NCI-H510A treated with DMSO at 0.1 percent for 48 hours (cell line): ENCODE measurements at regions not wholly inside any gene's neighbourhood (a gene's known extent, or its start where the extent isn't known, plus 50 kb on each side); places are given as distances from the start of the nearest gene placed in this dataset.
"Not testable (repeated sequence)": the region's sequence is repeated elsewhere in the genome, so short reads cannot be mapped to it uniquely, and the experiment has no call there.

ENCODE experiments used
- DNase-seq: peaks from one replicate; lab custom pipeline; 2025; lab: John Stamatoyannopoulos, UW

GRCh38 chr5:100017520-100018262, 517.5 kb upstream of the FAM174A start:
- no peak for DNase-seq

GRCh38 chr5:100013305-100013704, 521.9 kb upstream of the FAM174A start:
- not testable (repeated sequence) for DNase-seq

- not testable (repeated sequence) for DNase-seq
These were observed 524.0 kb upstream of the FAM174A start for GRCh38 chr5:100011160-100011559.

- no peak for DNase-seq
These were observed 530.2 kb upstream of the FAM174A start for GRCh38 chr5:100004969-100005368.

- no peak for DNase-seq
These were observed 536.9 kb upstream of the FAM174A start for GRCh38 chr5:99998319-99998718.

- no peak for DNase-seq
These were observed 539.8 kb upstream of the FAM174A start for GRCh38 chr5:99995407-99995806.

GRCh38 chr5:99973779-99974178, 561.4 kb upstream of the FAM174A start:
- DNase-seq: no peak

GRCh38 chr5:99955962-99956361, 579.2 kb upstream of the FAM174A start:
- no peak for DNase-seq

- no peak for DNase-seq
These were observed 580.2 kb upstream of the FAM174A start for GRCh38 chr5:99955006-99955405.

- no peak for DNase-seq
These were observed 585.1 kb upstream of the FAM174A start for GRCh38 chr5:99949969-99950524.

GRCh38 chr5:99949361-99949760, 585.8 kb upstream of the FAM174A start:
- no peak for DNase-seq

- DNase-seq: no peak
These were observed 586.3 kb upstream of the FAM174A start for GRCh38 chr5:99948850-99949249.

GRCh38 chr5:99945478-99946442, 589.4 kb upstream of the FAM174A start:
- DNase-seq: no peak

- DNase-seq: no peak
These were observed 594.6 kb upstream of the FAM174A start for GRCh38 chr5:99940540-99940939.

- no peak for DNase-seq
These were observed 598.3 kb upstream of the FAM174A start for GRCh38 chr5:99936911-99937310.

- no peak for DNase-seq
These were observed 605.4 kb upstream of the FAM174A start for GRCh38 chr5:99929806-99930135.

- DNase-seq: no peak
These were observed 605.9 kb upstream of the FAM174A start for GRCh38 chr5:99929067-99929805.

GRCh38 chr5:99928490-99928889, 606.7 kb upstream of the FAM174A start:
- no peak for DNase-seq

- DNase-seq: no peak
These were observed 608.7 kb upstream of the FAM174A start for GRCh38 chr5:99926463-99926862.

GRCh38 chr5:99922386-99922785, 612.8 kb upstream of the FAM174A start:
- DNase-seq: no peak

- no peak for DNase-seq
These were observed 623.2 kb upstream of the FAM174A start for GRCh38 chr5:99911971-99912370.

GRCh38 chr5:99906776-99907175, 628.4 kb upstream of the FAM174A start:
- DNase-seq: no peak
